MM.1S (cell line): ENCODE measurements at regions not wholly inside any gene's neighbourhood (a gene's known extent, or its start where the extent isn't known, plus 50 kb on each side); places are given as distances from the start of the nearest gene placed in this dataset.

Source experiments
- DNase-seq: peaks from one replicate; pipeline ENCODE4 v3.0.0-alpha.2; 2015
- H2AFZ ChIP-seq: fragments of 300-600 bp; sonication (generic); 2 replicates; pipeline ENCODE4 v1.6.0; 2016; ENCODE audit warnings: antibody characterized with exemption, low read length
- H3F3A ChIP-seq: fragments of 300-600 bp; sonication (generic); 2 replicates; pipeline ENCODE4 v1.6.1; 2016; ENCODE audit warnings: mild to moderate bottlenecking, antibody characterized with exemption, low read length, moderate library complexity, mixed read lengths; ENCODE audit not compliant: insufficient read depth
- H3K27ac ChIP-seq: fragments of 300-600 bp; sonication (generic); 2 replicates; pipeline ENCODE4 v1.5.1; 2016; ENCODE audit warnings: mild to moderate bottlenecking, low read length
- H3K27me3 ChIP-seq: fragments of 300-600 bp; sonication (generic); replicated peaks from 2 replicates; pipeline ENCODE4 v1.6.0; 2016; ENCODE audit warnings: low read length; ENCODE audit not compliant: insufficient read depth
- H3K36me3 ChIP-seq: fragments of 300-600 bp; sonication (generic); replicated peaks from 2 replicates; pipeline ENCODE4 v1.6.1; 2016; ENCODE audit warnings: mild to moderate bottlenecking, low read length, mixed read lengths; ENCODE audit not compliant: insufficient read depth
- H3K4me1 ChIP-seq: fragments of 300-600 bp; sonication (generic); 2 replicates; pipeline ENCODE4 v1.6.1; 2016; ENCODE audit warnings: low read length, mixed read lengths
- H3K4me2 ChIP-seq: fragments of 300-600 bp; sonication (generic); 2 replicates; pipeline ENCODE4 v1.6.0; 2016; ENCODE audit warnings: low read depth, low read length
- H3K4me3 ChIP-seq: fragments of 300-600 bp; sonication (generic); 2 replicates; pipeline ENCODE4 v1.5.1; 2016; ENCODE audit warnings: low read length, mixed read lengths
- H3K79me2 ChIP-seq: fragments of 300-600 bp; sonication (generic); 2 replicates; pipeline ENCODE4 v1.6.1; 2016; ENCODE audit warnings: mixed run types, low read length, mixed read lengths
- H3K9ac ChIP-seq: fragments of 300-600 bp; sonication (generic); 2 replicates; pipeline ENCODE4 v1.6.1; 2016; ENCODE audit warnings: low read length, mixed read lengths
- H3K9me2 ChIP-seq: fragments of 300-600 bp; sonication (generic); replicated peaks from 2 replicates; pipeline ENCODE4 v1.6.1; 2016; ENCODE audit warnings: mild to moderate bottlenecking, low read length, mixed read lengths; ENCODE audit not compliant: insufficient read depth
- H3K9me3 ChIP-seq: fragments of 300-600 bp; sonication (generic); replicated peaks from 2 replicates; pipeline ENCODE4 v1.6.1; 2016; ENCODE audit warnings: mild to moderate bottlenecking, low read length, mixed read lengths; ENCODE audit not compliant: insufficient read depth
- H4K20me1 ChIP-seq: fragments of 300-600 bp; sonication (generic); 2 replicates; pipeline ENCODE4 v1.6.1; 2016; ENCODE audit warnings: mild to moderate bottlenecking, low read length, moderate library complexity, mixed read lengths; ENCODE audit not compliant: insufficient read depth
- CTCF ChIP-seq: fragments of 300-600 bp; sonication (generic); IDR thresholded peaks from 2 replicates; pipeline ENCODE4 v1.5.1; 2016; ENCODE audit warnings: antibody characterized with exemption, low read length, mixed read lengths
- EZH2 ChIP-seq: fragments of 300-600 bp; sonication (generic); optimal IDR thresholded peaks from 2 replicates; pipeline ENCODE3; 2017; ENCODE audit warnings: low read depth, mild to moderate bottlenecking, antibody characterized with exemption, low read length, mixed read lengths
- EZH2phosphoT487 ChIP-seq: fragments of 300-600 bp; sonication (generic); IDR thresholded peaks from 2 replicates; pipeline ENCODE4 v1.6.1; 2018; ENCODE audit warnings: antibody characterized with exemption, low read length

- Histone ChIP-seq H3K27me3 (no peaks in the 10 kb centered on the region), H3K79me2 (no peaks in the 10 kb centered on the region), H2AFZ (no peak overlapping the region), H3K4me1 (no peaks in the 10 kb centered on the region), H3K4me3 (no peak overlapping the region), H3K27ac (no peak overlapping the region), H3F3A (no peaks in the 10 kb centered on the region), H3K9me2 (no peaks in the 10 kb centered on the region), H3K9ac (no peak overlapping the region), H3K36me3 (no peaks in the 10 kb centered on the region), H3K4me2 (no peak overlapping the region), H4K20me1 (no peaks in the 10 kb centered on the region), H3K9me3 (no peaks in the 10 kb centered on the region)
- TF ChIP-seq EZH2phosphoT487: no peak
- no peak for TF ChIP-seq CTCF
- TF ChIP-seq EZH2: no peak
- no peak for DNase-seq
Observed at GRCh38 chr3:79886204-79886603, 118.4 kb upstream of the ROBO1 start.

GRCh38 chr3:79885407-79885806 is 117.6 kb upstream of the ROBO1 start:
- no peaks in the 10 kb centered on the region for H3K4me1 ChIP-seq

GRCh38 chr3:79884354-79884753 is 116.6 kb upstream of the ROBO1 start:
- no peaks in the 10 kb centered on the region for H3K79me2 ChIP-seq
- no peaks in the 10 kb centered on the region for H3K36me3 ChIP-seq
- H3K4me2 ChIP-seq: no peak overlapping the region
- H3F3A ChIP-seq: no peaks in the 10 kb centered on the region
- H3K9me3 ChIP-seq: no peaks in the 10 kb centered on the region
- no peaks in the 10 kb centered on the region for H3K9me2 ChIP-seq
- H2AFZ ChIP-seq: no peak overlapping the region
- no peak for DNase-seq
- H3K9ac ChIP-seq: no peak overlapping the region
- no peaks in the 10 kb centered on the region for H4K20me1 ChIP-seq
- H3K27ac ChIP-seq: no peak overlapping the region
- no peaks in the 10 kb centered on the region for H3K4me1 ChIP-seq
- H3K4me3 ChIP-seq: no peak overlapping the region
- no peak for TF ChIP-seq EZH2
- H3K27me3 ChIP-seq: no peaks in the 10 kb centered on the region

More at GRCh38 chr3:79885407-79885806, 117.6 kb upstream of the ROBO1 start:
- Histone ChIP-seq H3K4me3 (no peak overlapping the region), H3K4me2 (no peak overlapping the region), H3K27me3 (no peaks in the 10 kb centered on the region), H3K9me3 (no peaks in the 10 kb centered on the region), H3K36me3 (no peaks in the 10 kb centered on the region), H3F3A (no peaks in the 10 kb centered on the region), H3K79me2 (no peaks in the 10 kb centered on the region), H4K20me1 (no peaks in the 10 kb centered on the region), H3K9ac (no peak overlapping the region), H2AFZ (no peak overlapping the region), H3K9me2 (no peaks in the 10 kb centered on the region), H3K27ac (no peak overlapping the region)
- no peak for TF ChIP-seq EZH2phosphoT487
- no peak for TF ChIP-seq EZH2
- no peak for TF ChIP-seq CTCF
- DNase-seq: no peak

- Histone ChIP-seq H3K4me1 (no peaks in the 10 kb centered on the region), H3K27me3 (no peaks in the 10 kb centered on the region), H3K27ac (no peak overlapping the region), H3K9me2 (no peaks in the 10 kb centered on the region), H3K9ac (no peak overlapping the region), H3K4me2 (no peak overlapping the region), H3K79me2 (no peaks in the 10 kb centered on the region), H3F3A (no peaks in the 10 kb centered on the region), H2AFZ (no peak overlapping the region), H3K4me3 (no peak overlapping the region), H3K9me3 (no peaks in the 10 kb centered on the region), H4K20me1 (no peaks in the 10 kb centered on the region), H3K36me3 (no peaks in the 10 kb centered on the region)
- TF ChIP-seq EZH2: no peak
- TF ChIP-seq CTCF: no peak
- no peak for TF ChIP-seq EZH2phosphoT487
- no peak for DNase-seq
Observed at GRCh38 chr3:79881431-79881830, 113.6 kb upstream of the ROBO1 start.
